ENCODE measurements at regions not wholly inside any gene's neighbourhood (a gene's known extent, or its start where the extent isn't known, plus 50 kb on each side); places are given as distances from the start of the nearest gene placed in this dataset.

- TF ChIP-seq, protein P1, sequence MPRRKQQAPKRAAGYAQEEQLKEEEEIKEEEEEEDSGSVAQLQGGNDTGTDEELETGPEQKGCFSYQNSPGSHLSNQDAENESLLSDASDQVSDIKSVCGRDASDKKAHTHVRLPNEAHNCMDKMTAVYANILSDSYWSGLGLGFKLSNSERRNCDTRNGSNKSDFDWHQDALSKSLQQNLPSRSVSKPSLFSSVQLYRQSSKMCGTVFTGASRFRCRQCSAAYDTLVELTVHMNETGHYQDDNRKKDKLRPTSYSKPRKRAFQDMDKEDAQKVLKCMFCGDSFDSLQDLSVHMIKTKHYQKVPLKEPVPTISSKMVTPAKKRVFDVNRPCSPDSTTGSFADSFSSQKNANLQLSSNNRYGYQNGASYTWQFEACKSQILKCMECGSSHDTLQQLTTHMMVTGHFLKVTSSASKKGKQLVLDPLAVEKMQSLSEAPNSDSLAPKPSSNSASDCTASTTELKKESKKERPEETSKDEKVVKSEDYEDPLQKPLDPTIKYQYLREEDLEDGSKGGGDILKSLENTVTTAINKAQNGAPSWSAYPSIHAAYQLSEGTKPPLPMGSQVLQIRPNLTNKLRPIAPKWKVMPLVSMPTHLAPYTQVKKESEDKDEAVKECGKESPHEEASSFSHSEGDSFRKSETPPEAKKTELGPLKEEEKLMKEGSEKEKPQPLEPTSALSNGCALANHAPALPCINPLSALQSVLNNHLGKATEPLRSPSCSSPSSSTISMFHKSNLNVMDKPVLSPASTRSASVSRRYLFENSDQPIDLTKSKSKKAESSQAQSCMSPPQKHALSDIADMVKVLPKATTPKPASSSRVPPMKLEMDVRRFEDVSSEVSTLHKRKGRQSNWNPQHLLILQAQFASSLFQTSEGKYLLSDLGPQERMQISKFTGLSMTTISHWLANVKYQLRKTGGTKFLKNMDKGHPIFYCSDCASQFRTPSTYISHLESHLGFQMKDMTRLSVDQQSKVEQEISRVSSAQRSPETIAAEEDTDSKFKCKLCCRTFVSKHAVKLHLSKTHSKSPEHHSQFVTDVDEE (CRISPR knock-in tag; IDR thresholded peaks at IDR 0.05): no peak
- TF ChIP-seq ZNF70 (CRISPR knock-in tag; IDR thresholded peaks at IDR 0.05): no peak
- no peak for TF ChIP-seq CSDC2 (CRISPR knock-in tag; IDR thresholded peaks at IDR 0.05)
- TF ChIP-seq TCF4 (CRISPR knock-in tag; IDR thresholded peaks at IDR 0.05; ENCODE audit: borderline replicate concordance): no peak
- TF ChIP-seq POU6F1 (CRISPR knock-in tag; IDR thresholded peaks at IDR 0.05; ENCODE audit: borderline replicate concordance, low read depth): no peak
- no peak for TF ChIP-seq CREB5 (CRISPR knock-in tag; IDR thresholded peaks at IDR 0.05; ENCODE audit: low read depth)
- TF ChIP-seq RARB (CRISPR knock-in tag; IDR thresholded peaks at IDR 0.05): no peak
Observed at GRCh38 chr21:17690078-17690494, 77.4 kb upstream of the BTG3 start (continued).

DNA sequence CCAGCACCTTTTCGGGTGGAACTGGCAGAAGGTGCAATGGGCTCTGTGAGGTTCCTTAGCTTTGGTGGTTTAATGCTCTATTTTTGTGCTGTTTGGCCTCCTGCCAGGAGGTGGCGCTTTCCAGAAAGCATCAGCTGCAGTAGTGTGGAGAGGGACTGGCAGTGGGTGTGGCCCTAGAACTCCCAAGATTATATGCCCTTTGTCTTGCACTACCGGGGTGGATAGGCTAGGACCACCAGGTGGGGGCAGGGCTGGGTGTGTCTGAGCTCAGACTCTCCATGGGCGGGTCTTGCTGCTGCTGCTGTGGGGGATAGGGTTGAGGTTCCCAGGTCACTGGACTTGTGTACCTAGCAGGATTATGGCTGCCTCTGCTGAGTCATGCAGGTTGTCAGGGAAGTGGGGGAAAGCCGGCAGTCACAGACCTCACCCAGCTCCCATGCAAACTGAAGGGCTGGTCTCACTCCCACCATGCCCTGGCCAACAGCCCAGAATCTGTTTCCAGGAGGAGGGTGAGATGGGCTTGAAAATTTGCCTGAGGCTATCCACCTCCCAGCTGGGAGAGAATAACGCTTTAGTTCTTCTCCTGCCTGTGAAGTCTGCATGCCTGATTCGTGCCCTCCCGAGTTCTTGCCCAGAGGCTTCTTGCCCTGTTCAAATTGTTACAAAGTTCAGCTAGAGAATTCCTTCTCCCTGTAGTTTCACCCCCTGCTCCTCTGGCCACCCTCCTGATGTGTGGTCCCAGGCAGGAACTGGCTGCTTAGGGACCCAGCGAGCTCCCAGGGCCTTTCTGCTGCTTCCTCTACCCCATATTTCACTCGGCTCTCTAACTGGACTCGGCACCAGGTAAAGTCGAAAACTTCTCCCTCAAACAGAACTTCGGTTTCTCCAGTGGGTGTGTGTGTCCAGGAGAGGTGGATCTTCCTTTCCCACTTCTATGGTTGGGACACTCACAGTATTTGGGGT is 76.5 kb upstream of the BTG3 start:
- no peak; the same call in 2 of the 3 replicates for ATAC-seq
- TF ChIP-seq PPARA (CRISPR knock-in tag; IDR thresholded peaks at IDR 0.05; ENCODE audit: borderline replicate concordance) (no peak), SNAI2 (CRISPR knock-in tag; IDR thresholded peaks at IDR 0.05) (no peak), BACH2 (CRISPR knock-in tag; IDR thresholded peaks at IDR 0.05; ENCODE audit: borderline replicate concordance) (no peak), CREB5 (CRISPR knock-in tag; IDR thresholded peaks at IDR 0.05; ENCODE audit: low read depth) (no peak), ZC3H10 (CRISPR knock-in tag; IDR thresholded peaks at IDR 0.05) (no peak)
- TF ChIP-seq, protein P2, sequence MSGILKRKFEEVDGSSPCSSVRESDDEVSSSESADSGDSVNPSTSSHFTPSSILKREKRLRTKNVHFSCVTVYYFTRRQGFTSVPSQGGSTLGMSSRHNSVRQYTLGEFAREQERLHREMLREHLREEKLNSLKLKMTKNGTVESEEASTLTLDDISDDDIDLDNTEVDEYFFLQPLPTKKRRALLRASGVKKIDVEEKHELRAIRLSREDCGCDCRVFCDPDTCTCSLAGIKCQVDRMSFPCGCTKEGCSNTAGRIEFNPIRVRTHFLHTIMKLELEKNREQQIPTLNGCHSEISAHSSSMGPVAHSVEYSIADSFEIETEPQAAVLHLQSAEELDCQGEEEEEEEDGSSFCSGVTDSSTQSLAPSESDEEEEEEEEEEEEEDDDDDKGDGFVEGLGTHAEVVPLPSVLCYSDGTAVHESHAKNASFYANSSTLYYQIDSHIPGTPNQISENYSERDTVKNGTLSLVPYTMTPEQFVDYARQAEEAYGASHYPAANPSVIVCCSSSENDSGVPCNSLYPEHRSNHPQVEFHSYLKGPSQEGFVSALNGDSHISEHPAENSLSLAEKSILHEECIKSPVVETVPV (CRISPR knock-in tag; IDR thresholded peaks at IDR 0.05): no peak

DNA sequence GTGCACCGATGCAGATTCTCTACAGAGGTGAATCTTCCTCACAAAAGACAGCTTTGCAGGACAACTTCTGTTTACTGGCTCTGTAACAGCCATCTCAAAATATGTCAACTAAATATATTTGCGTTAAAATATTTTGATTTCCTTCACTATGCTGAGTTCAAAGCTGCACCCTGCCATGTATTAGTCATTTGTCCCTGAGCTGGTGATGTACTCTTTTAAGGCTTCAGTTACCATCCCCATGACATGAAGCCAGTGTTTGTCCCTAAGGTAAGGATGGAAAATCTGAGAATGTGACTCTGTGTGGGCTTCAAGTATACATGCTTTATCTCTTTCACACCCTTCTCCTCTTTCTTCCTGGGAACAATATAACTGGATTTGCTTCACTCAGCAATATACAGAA is 70.2 kb upstream of the BTG3 start:
- ATAC-seq: no peak
- TF ChIP-seq BACH2 (CRISPR knock-in tag; IDR thresholded peaks at IDR 0.05; ENCODE audit: borderline replicate concordance) (no peak), TOX (CRISPR knock-in tag; IDR thresholded peaks at IDR 0.05; ENCODE audit: borderline replicate concordance) (no peak), CREB5 (CRISPR knock-in tag; IDR thresholded peaks at IDR 0.05; ENCODE audit: low read depth) (no peak), ESRRG (CRISPR knock-in tag; IDR thresholded peaks at IDR 0.05) (no peak), ZNF70 (CRISPR knock-in tag; IDR thresholded peaks at IDR 0.05) (no peak), SNAI2 (CRISPR knock-in tag; IDR thresholded peaks at IDR 0.05) (no peak), ARNTL (CRISPR knock-in tag; IDR thresholded peaks at IDR 0.05; ENCODE audit: borderline replicate concordance, low read depth) (no peak), ZNF8 (CRISPR knock-in tag; IDR thresholded peaks at IDR 0.05) (no peak), ZC3H10 (CRISPR knock-in tag; IDR thresholded peaks at IDR 0.05) (no peak), CSDC2 (CRISPR knock-in tag; IDR thresholded peaks at IDR 0.05) (no peak)
- TF ChIP-seq, protein P2 (CRISPR knock-in tag; IDR thresholded peaks at IDR 0.05): no peak
- TF ChIP-seq, protein P1 (CRISPR knock-in tag; IDR thresholded peaks at IDR 0.05): no peak
